ENCODE measurements at regions not wholly inside any gene's neighbourhood (a gene's known extent, or its start where the extent isn't known, plus 50 kb on each side); places are given as distances from the start of the nearest gene placed in this dataset.

- TF ChIP-seq ZNF274 (IDR thresholded peaks at IDR 0.05; ENCODE audit: low read depth, low read length) (no peak), SUZ12 (IDR thresholded peaks at IDR 0.05; ENCODE audit: extremely low read depth, insufficient read depth, insufficient read length) (no peak), YY1 (IDR thresholded peaks at IDR 0.05; ENCODE audit: insufficient read depth, insufficient read length) (no peak)
Observed at GRCh38 chr3:103388214-103388613, 953.4 kb downstream of the ZPLD1 start.
